VCaP (cell line): ENCODE measurements at regions not wholly inside any gene's neighbourhood (a gene's known extent, or its start where the extent isn't known, plus 50 kb on each side); places are given as distances from the start of the nearest gene placed in this dataset.

Source experiments
- H3K27ac ChIP-seq: fragments of 450-650 bp; 2 replicates; pipeline ENCODE4 v1.5.1; 2017
- TF ChIP-seq, protein P1 (sequence below): fragments of 450-650 bp; conservative IDR thresholded peaks from 2 replicates; pipeline ENCODE4 v1.5.1; 2017; ENCODE audit warnings: mild to moderate bottlenecking, moderate library complexity

- no peak overlapping the region for H3K27ac ChIP-seq
- TF ChIP-seq, protein P1, sequence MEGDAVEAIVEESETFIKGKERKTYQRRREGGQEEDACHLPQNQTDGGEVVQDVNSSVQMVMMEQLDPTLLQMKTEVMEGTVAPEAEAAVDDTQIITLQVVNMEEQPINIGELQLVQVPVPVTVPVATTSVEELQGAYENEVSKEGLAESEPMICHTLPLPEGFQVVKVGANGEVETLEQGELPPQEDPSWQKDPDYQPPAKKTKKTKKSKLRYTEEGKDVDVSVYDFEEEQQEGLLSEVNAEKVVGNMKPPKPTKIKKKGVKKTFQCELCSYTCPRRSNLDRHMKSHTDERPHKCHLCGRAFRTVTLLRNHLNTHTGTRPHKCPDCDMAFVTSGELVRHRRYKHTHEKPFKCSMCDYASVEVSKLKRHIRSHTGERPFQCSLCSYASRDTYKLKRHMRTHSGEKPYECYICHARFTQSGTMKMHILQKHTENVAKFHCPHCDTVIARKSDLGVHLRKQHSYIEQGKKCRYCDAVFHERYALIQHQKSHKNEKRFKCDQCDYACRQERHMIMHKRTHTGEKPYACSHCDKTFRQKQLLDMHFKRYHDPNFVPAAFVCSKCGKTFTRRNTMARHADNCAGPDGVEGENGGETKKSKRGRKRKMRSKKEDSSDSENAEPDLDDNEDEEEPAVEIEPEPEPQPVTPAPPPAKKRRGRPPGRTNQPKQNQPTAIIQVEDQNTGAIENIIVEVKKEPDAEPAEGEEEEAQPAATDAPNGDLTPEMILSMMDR = no peak
These were observed 311.7 kb upstream of the NEBL start for GRCh38 chr10:21208666-21209316.

DNA sequence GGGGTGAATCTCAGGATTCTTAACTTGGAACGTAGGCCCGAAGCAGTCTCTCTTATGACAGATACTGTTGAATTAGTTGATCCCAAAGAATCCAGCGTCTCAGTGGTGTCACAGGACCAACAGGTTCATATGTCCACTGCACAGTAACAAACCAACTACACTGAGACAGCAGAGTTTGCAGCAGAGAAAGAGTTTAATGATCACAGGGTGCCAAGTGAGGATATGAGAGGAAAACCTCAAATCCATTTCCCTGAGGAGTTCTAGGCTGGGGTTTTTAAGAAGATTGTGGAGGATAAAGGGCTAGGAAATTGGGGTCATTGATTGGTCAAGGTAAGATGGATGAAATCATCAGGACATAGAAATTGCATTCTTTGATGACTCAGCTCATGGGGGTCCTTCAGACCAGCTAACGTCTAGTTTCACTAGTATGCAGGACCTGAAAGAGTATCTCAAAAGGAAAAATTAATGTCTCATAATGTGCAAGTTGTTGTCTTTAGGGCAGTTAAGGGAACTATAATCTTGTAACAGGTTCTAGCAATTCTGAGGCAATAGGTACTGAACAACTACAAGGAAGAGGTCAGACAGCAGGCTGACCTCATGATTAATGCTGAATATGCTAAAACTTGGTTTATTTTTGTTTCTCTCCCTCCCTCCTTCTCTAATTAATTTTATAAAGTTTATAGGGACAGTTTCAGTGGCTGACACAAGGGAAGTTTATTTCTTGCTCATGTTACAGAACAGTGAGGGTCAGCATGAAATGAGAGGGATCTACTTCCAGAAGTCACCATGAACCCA, 310.9 kb upstream of the NEBL start:
- H3K27ac ChIP-seq = no peak overlapping the region
- TF ChIP-seq, protein P1 = no peak

DNA sequence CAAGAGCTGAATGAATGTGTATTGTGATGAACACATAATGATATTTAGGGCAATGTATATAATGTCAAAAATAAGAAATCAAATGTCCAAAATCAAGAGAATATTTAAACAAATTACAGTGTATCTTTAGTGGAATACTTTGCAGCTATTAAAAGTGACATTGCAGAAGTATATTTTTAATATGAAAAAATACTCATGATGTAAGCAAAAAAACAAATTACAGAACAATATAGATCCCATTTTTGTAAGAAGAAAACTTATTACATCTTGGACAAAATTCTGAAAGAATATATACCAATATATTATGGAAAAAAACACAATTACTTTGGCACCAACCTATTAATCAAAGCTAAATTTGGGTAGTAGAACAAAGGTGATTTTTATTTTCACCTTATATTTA, 308.2 kb upstream of the NEBL start:
- H3K27ac ChIP-seq = no peak overlapping the region
- TF ChIP-seq, protein P1 = no peak

GRCh38 chr10:21203473-21204107, 306.5 kb upstream of the NEBL start:
- H3K27ac ChIP-seq = no peak overlapping the region
- TF ChIP-seq, protein P1 = no peak

- TF ChIP-seq, protein P1 = no peak
- no peak overlapping the region for H3K27ac ChIP-seq
These were observed 305.8 kb upstream of the NEBL start for GRCh38 chr10:21202776-21203462.

GRCh38 chr10:21199501-21199900, 302.4 kb upstream of the NEBL start:
- TF ChIP-seq, protein P1 = no peak
- H3K27ac ChIP-seq = no peak overlapping the region

- TF ChIP-seq, protein P1 = no peak
- no peak overlapping the region for H3K27ac ChIP-seq
These were observed 300.7 kb upstream of the NEBL start for GRCh38 chr10:21197838-21198237.
